ENCODE measurements at regions not wholly inside any gene's neighbourhood (a gene's known extent, or its start where the extent isn't known, plus 50 kb on each side); places are given as distances from the start of the nearest gene placed in this dataset.
"Not testable (repeated sequence)": the region's sequence is repeated elsewhere in the genome, so short reads cannot be mapped to it uniquely, and the experiment has no call there.

- H3F3A ChIP-seq (ENCODE audit: low read length, unreplicated experiment); H3K9me3 ChIP-seq (ENCODE audit: low read length); POLR2A ChIA-PET (ENCODE audit: unreplicated experiment); DNase-seq; H3K4me3 ChIP-seq (ENCODE audit: low read length); H3K79me2 ChIP-seq (ENCODE audit: low read length); H3K9me2 ChIP-seq (replicated peaks; ENCODE audit: low read length); H3K4me2 ChIP-seq (ENCODE audit: low read length); H4K20me1 ChIP-seq (ENCODE audit: low read length); H2AFZ ChIP-seq (ENCODE audit: low read length); ATAC-seq; H3K27me3 ChIP-seq (ENCODE audit: low read length); BruUV-seq (replicated peaks); H3K36me3 ChIP-seq (ENCODE audit: low read depth, low read length): not testable (repeated sequence)
- Histone ChIP-seq H3K9ac (ENCODE audit: low read length) (peak overlapping the region; percentile 84), H3K4me1 (ENCODE audit: insufficient read depth, low read length) (peaks cover 29% of the 10 kb centered on the region), H3K27ac (ENCODE audit: low read length) (peak overlapping the region; percentile 90)
- CTCF ChIA-PET = interaction anchor here (0.6 kb wide), 1 partner anchor 384 kb away, joined by 9 read pairs; no protein-coding TSS in a partner anchor
- intact Hi-C loops (cut with micrococcal nuclease) = loop anchor here (2.0 to 10.0 kb wide), 5 partner anchors 141 to 641 kb away; partner anchors contain the start of gene RFX3
These were observed 207.9 kb upstream of the RFX3 start for GRCh38 chr9:3733527-3734262.

DNA sequence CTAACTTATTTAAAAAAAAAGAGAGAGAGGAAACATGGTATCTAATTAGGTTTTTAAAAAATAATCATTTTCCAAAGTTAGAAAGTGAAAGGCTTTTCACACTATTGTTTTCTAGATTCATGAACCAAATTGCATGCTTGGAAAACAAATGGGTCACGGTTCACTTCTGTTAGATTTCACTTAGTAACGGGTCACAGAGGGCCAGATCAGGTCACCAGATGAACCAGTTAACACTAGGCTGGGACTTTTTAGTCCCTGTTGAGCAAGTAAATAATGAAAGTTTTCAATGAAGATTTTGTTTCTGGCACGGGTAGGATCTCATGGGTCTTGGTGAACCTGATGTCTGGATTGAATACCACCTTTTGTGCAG, 207.2 kb upstream of the RFX3 start:
- no peaks in the 10 kb centered on the region for H4K20me1 ChIP-seq (ENCODE audit: low read length)
- no peaks in the 10 kb centered on the region for H3K27me3 ChIP-seq (ENCODE audit: low read length)
- no peak for ATAC-seq
- no peak overlapping the region for H3K4me3 ChIP-seq (ENCODE audit: low read length)
- ChIA-PET CTCF (interaction anchor here (0.7 kb wide), 1 partner anchor 569 kb away, joined by 3 read pairs; no protein-coding TSS in a partner anchor), POLR2A (ENCODE audit: unreplicated experiment) (no interaction called here)
- intact Hi-C loops (cut with micrococcal nuclease) = loop anchor here (2.0 to 10.0 kb wide), 5 partner anchors 142 to 642 kb away; partner anchors contain the start of gene RFX3
- no peaks in the 10 kb centered on the region for H3K36me3 ChIP-seq (ENCODE audit: low read depth, low read length)
- peak overlapping the region; percentile 84 for H3K9ac ChIP-seq (ENCODE audit: low read length)
- no TSS peak for BruUV-seq (replicated peaks)
- no peaks in the 10 kb centered on the region for H3K79me2 ChIP-seq (ENCODE audit: low read length)
- no peak for DNase-seq
- H3K27ac ChIP-seq (ENCODE audit: low read length) = peak overlapping the region; percentile 90
- TF ChIP-seq, protein P1, sequence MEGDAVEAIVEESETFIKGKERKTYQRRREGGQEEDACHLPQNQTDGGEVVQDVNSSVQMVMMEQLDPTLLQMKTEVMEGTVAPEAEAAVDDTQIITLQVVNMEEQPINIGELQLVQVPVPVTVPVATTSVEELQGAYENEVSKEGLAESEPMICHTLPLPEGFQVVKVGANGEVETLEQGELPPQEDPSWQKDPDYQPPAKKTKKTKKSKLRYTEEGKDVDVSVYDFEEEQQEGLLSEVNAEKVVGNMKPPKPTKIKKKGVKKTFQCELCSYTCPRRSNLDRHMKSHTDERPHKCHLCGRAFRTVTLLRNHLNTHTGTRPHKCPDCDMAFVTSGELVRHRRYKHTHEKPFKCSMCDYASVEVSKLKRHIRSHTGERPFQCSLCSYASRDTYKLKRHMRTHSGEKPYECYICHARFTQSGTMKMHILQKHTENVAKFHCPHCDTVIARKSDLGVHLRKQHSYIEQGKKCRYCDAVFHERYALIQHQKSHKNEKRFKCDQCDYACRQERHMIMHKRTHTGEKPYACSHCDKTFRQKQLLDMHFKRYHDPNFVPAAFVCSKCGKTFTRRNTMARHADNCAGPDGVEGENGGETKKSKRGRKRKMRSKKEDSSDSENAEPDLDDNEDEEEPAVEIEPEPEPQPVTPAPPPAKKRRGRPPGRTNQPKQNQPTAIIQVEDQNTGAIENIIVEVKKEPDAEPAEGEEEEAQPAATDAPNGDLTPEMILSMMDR (conservative IDR thresholded peaks at IDR 0.05; ENCODE audit: low read depth, low read length) = no peak
- no peak for TF ChIP-seq EZH2phosphoT487 (IDR thresholded peaks at IDR 0.05; ENCODE audit: borderline replicate concordance, low read length)
- no peak for TF ChIP-seq EZH2 (IDR thresholded peaks at IDR 0.05; ENCODE audit: low read length, unreplicated experiment)
- no peaks in the 10 kb centered on the region for H3F3A ChIP-seq (ENCODE audit: low read length, unreplicated experiment)
- H3K4me2 ChIP-seq (ENCODE audit: low read length) = no peak overlapping the region; the same call in 1 of the 2 replicates
- no peaks in the 10 kb centered on the region for H3K9me3 ChIP-seq (ENCODE audit: low read length)
- H3K9me2 ChIP-seq (replicated peaks; ENCODE audit: low read length) = no peaks in the 10 kb centered on the region
- H2AFZ ChIP-seq (ENCODE audit: low read length) = no peak overlapping the region
- peaks cover 29% of the 10 kb centered on the region for H3K4me1 ChIP-seq (ENCODE audit: insufficient read depth, low read length)

DNA sequence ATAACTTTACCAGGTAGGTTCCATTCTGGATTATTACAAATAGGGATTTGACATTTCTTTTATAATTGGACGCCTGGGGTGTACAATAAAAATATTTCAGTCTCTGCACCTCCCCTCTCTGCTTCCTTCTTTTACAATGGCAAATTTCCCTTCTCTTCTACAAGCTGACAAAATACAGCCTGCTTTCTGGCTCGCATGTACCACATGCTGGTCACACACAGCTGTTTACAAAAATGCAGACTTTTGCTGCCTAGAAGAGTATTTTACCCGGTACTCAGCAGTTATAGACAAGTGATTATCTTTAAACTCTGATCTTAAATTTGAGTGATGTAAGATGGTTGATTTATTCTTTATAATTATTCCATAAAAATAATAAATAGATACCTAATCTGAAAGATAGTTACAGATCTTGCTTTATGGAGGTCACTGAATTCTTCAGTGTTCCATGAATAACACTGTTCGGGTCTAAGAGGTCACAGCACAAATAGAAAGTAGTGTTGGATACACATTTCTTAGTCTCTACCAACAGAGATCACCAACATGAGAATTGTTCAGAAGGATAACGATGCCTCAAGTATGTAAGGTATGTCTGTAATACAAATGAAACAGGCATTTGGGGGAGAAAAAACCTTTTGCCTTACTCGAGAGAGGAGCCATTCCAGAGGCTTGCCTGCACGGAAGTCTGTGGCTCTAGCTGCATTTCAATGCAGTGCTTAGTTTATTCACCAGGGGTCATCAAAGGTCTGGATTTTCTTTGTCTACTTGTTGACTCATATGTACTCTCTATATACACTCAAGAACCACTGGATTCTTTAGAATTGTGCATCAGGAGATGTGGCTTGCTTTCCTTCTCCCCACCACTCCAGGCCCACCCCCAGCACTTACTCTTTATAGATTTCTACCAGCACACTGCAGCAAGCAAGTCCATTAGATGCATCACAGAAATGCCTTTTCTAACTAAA, 206.6 kb upstream of the RFX3 start:
- Histone ChIP-seq H4K20me1 (ENCODE audit: low read length) (no peaks in the 10 kb centered on the region), H3K9ac (ENCODE audit: low read length) (peak overlapping the region; percentile 84), H3K4me2 (ENCODE audit: low read length) (peak overlapping the region; percentile 66), H3K4me3 (ENCODE audit: low read length) (no peak overlapping the region), H3K9me2 (replicated peaks; ENCODE audit: low read length) (no peaks in the 10 kb centered on the region), H2AFZ (ENCODE audit: low read length) (peak overlapping the region; percentile 72; the same call in 1 of the 2 replicates), H3F3A (ENCODE audit: low read length, unreplicated experiment) (no peaks in the 10 kb centered on the region), H3K4me1 (ENCODE audit: insufficient read depth, low read length) (peaks cover 29% of the 10 kb centered on the region), H3K79me2 (ENCODE audit: low read length) (no peaks in the 10 kb centered on the region), H3K36me3 (ENCODE audit: low read depth, low read length) (no peaks in the 10 kb centered on the region), H3K27me3 (ENCODE audit: low read length) (no peaks in the 10 kb centered on the region), H3K9me3 (ENCODE audit: low read length) (no peaks in the 10 kb centered on the region), H3K27ac (ENCODE audit: low read length) (peak overlapping the region; percentile 90)
- intact Hi-C loops (cut with micrococcal nuclease) = loop anchor here (1.0 to 10.0 kb wide), 8 partner anchors 142 to 642 kb away; partner anchors contain the start of gene RFX3
- DNase-seq = peak; percentile 91
- POLR2A ChIA-PET (ENCODE audit: unreplicated experiment) = interaction anchor here (0.6 kb wide), 1 partner anchor 377 kb away, joined by 4 read pairs; no protein-coding TSS in a partner anchor
- CTCF ChIA-PET = interaction anchor here (0.5 to 0.7 kb wide), 4 partner anchors 12 to 643 kb away, joined by 3 read pairs; no protein-coding TSS in a partner anchor
- peak; percentile 89 for ATAC-seq
- BruUV-seq (replicated peaks) = no TSS peak
- TF ChIP-seq, protein P1 (conservative IDR thresholded peaks at IDR 0.05; ENCODE audit: low read depth, low read length) = peak; percentile 76
- TF ChIP-seq EZH2 (IDR thresholded peaks at IDR 0.05; ENCODE audit: low read length, unreplicated experiment) = no peak
- TF ChIP-seq EZH2phosphoT487 (IDR thresholded peaks at IDR 0.05; ENCODE audit: borderline replicate concordance, low read length) = no peak

All from PC-3 (cell line).